GM13976 (cell line): ENCODE measurements at regions not wholly inside any gene's neighbourhood (a gene's known extent, or its start where the extent isn't known, plus 50 kb on each side); places are given as distances from the start of the nearest gene placed in this dataset.

ENCODE experiments used
- DNase-seq: peaks from one replicate; pipeline ENCODE4 v3.0.0; 2012; ENCODE audit warnings: low spot score
- CTCF ChIP-seq: IDR thresholded peaks from 2 replicates; pipeline ENCODE4 v1.5.1; 2012; ENCODE audit warnings: borderline replicate concordance, mild to moderate bottlenecking; ENCODE audit not compliant: insufficient read depth; ENCODE audit errors: extremely low read depth, missing control alignments, control extremely low read depth
- in situ Hi-C: fragments of 300-500 bp; cut with MboI; formaldehyde crosslinking; loops from one replicate; pipeline ENCODE4 v1.12.0; 2022; ENCODE audit warnings: low sequenced_read_pairs, mixed read lengths, inconsistent platforms; ENCODE audit not compliant: unreplicated experiment

GRCh38 chr7:52669031-52669430 is 366.4 kb upstream of the POM121L12 start:
- no peak for TF ChIP-seq CTCF
- DNase-seq: no peak
- in situ Hi-C loops: no loop called here

- DNase-seq: no peak
- TF ChIP-seq CTCF: no peak
- in situ Hi-C loops: no loop called here
Observed at GRCh38 chr7:52668435-52668834, 367.0 kb upstream of the POM121L12 start.

GRCh38 chr7:52659178-52659577 is 376.3 kb upstream of the POM121L12 start:
- no peak for TF ChIP-seq CTCF
- DNase-seq: no peak
- in situ Hi-C loops: no loop called here

GRCh38 chr7:52656098-52656497 is 379.3 kb upstream of the POM121L12 start:
- in situ Hi-C loops: no loop called here
- TF ChIP-seq CTCF: no peak
- DNase-seq: no peak

GRCh38 chr7:52652621-52653020 is 382.8 kb upstream of the POM121L12 start:
- in situ Hi-C loops: no loop called here
- TF ChIP-seq CTCF: no peak
- DNase-seq: no peak

GRCh38 chr7:52648872-52649271 is 386.6 kb upstream of the POM121L12 start:
- DNase-seq: no peak
- in situ Hi-C loops: no loop called here
- no peak for TF ChIP-seq CTCF

GRCh38 chr7:52647046-52647445 is 388.4 kb upstream of the POM121L12 start:
- DNase-seq: no peak
- TF ChIP-seq CTCF: no peak
- in situ Hi-C loops: no loop called here
